Femur (tissue), 1 donor: ENCODE measurements at regions not wholly inside any gene's neighbourhood (a gene's known extent, or its start where the extent isn't known, plus 50 kb on each side); places are given as distances from the start of the nearest gene placed in this dataset.
"Not testable (repeated sequence)": the region's sequence is repeated elsewhere in the genome, so short reads cannot be mapped to it uniquely, and the experiment has no call there.

ENCODE experiments used
- DNase-seq: peaks from one replicate; pipeline ENCODE4 v3.0.0-alpha.2; 2017

DNA sequence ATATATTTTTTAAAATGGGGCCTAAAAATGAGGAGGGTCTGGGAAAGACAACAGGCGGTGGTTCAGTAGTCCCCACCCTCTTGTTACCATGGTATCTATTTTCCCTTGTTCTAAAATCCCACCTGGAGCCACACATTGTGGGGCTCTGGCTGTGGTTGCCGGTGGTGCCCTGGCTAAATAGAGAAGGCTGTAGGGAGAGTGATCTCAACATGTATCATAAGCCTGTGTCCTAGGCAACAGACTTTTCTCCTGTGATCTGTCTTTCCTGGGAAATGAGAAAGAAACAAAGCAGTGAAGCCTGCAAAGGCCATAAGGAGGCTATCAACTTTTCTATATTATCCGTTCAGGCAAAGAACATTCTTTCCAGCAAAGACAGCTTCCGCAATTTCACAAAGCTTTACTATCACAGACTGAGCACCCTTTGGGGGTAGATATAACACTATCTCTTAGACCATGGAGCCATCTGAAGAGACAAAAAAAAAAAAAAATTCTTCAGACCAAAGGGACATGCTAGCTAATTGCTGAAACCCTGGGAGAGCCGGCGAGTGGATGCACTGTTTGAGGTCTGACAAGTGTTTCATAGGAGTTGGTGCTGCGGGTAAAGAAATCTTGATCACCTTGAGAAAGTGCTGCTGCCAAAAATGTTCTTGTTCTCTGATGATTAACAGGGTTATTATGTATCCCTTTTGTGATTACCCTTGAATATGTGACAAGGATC lies 879.2 kb upstream of the DDX18 start:
- DNase-seq, result no peak

- no peak for DNase-seq
Measured at GRCh38 chr2:116948258-116948657, 866.2 kb upstream of the DDX18 start.

GRCh38 chr2:116949249-116949648 lies 865.2 kb upstream of the DDX18 start:
- DNase-seq, result no peak

DNA sequence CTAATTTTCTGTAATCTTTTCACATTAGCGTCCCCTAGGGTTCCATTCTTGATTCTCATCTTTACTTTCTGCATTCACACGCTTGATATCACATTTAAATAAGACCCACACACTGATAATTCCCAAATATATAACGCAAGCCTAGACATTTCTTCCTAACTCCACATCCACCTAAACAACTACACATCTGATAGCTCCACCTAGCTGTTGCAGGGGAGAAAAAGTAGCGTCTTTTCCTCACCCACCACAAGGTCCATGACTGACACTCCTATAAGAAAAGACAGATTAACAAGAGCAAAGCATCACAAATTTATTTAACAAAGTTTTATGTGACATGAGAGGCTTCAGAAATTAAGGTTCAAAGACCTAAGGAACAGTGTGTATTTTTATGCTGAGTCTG lies 862.2 kb upstream of the DDX18 start:
- DNase-seq, result no peak

- DNase-seq, result no peak
Measured at GRCh38 chr2:116955646-116956045, 858.8 kb upstream of the DDX18 start.

GRCh38 chr2:116975608-116976007 lies 838.9 kb upstream of the DDX18 start:
- DNase-seq, result no peak

- no peak for DNase-seq
Measured at GRCh38 chr2:116979916-116980764, 834.4 kb upstream of the DDX18 start.

DNA sequence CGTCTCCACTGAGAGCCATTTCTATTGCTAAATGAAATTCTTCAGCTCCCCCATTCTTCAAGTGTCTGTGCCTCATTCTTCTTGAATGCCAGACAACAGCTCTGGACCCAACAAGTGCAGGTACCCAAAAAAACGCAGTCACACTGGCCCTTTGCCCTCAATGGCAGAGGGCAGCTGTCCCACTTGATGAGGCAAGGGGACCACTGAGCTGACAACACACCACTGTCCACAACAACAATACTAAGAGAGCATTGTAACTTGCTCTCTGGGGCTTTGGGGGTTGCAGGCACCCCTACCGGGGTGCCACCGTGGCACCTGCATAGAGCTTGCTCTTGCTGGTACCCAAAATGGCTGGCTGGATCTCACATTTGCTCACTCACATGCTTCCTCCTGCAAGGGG lies 827.0 kb upstream of the DDX18 start:
- no peak for DNase-seq

- no peak for DNase-seq
Measured at GRCh38 chr2:116988303-116988702, 826.2 kb upstream of the DDX18 start.

GRCh38 chr2:117019357-117019756 lies 795.1 kb upstream of the DDX18 start:
- DNase-seq, result no peak

DNA sequence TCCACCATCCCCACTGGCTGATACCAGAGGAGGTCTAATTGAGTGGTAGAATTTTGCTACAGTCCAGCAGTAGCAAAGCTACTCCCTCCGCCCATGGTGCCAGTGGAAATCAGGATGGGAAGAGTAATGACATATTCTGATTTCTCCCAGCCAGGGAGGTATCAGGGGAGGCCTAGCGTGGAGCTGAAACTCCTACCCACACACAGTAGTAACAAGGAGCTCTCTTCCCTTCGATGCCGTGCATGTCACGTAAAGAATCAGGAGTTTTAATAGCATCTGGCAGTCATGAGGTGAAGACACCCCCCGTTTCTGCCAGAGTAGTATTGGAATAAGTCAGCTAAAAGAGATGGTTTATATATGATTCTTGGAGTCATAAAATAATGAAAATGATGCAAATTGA lies 786.8 kb upstream of the DDX18 start:
- DNase-seq, result no peak

DNA sequence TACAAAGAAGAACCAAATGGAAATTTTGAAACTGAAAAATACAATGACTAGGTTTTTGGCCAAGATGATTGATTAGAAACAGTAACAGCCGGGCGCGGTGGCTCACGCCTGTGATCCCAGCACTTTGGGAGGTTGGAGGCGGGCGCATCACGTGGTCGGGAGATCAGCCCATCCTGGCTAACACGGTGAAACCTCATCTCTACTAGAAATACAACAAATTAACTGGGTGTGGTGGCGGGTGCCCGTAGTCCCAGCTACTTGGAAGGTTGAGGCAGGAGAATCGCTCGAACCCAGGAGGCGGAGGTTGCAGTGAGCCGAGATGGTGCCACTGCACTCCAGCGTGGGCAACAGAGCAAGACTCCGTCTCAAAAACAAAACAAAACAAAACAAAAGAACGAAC lies 785.8 kb upstream of the DDX18 start:
- not testable (repeated sequence) for DNase-seq

- no peak for DNase-seq
Measured at GRCh38 chr2:117055499-117056375, 758.8 kb upstream of the DDX18 start.

DNA sequence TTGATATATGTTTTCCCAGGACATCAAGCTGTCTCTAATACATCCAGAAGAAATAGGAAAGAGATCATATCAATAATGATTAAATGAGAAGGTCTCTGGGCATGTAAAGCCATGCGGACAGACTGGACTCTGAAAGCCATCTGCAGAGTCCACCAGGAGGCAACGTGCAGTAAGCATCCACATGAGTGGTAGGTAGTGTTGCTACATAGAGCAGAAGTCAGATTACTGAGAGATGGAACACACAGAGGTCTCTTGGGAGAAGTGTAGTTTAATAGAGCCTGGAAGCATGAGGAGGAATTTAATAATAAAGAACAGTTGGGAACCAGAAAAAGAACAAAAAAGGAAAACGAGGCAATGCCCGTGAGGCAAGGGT lies 758.1 kb upstream of the DDX18 start:
- no peak for DNase-seq

DNA sequence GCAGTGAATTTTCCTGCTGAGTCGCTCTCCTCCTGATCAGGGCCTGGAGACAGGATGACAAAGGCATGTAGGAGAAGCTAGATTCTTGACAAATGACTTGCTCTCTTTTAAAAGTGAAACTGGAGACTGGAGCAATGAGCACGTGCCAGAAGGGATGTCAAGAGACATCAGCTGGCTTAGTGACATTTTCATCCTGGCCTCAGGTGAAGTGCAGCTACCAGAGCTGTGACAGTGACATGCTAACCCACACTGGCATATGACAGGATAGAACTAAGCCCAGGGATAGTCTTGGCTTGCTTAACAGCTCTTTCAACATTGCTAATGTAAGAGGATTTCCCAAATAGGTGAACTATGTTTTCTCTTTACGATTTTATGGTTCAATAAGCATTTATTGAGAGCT lies 757.5 kb upstream of the DDX18 start:
- no peak for DNase-seq

- no peak for DNase-seq
Measured at GRCh38 chr2:117058366-117058765, 756.1 kb upstream of the DDX18 start.

DNA sequence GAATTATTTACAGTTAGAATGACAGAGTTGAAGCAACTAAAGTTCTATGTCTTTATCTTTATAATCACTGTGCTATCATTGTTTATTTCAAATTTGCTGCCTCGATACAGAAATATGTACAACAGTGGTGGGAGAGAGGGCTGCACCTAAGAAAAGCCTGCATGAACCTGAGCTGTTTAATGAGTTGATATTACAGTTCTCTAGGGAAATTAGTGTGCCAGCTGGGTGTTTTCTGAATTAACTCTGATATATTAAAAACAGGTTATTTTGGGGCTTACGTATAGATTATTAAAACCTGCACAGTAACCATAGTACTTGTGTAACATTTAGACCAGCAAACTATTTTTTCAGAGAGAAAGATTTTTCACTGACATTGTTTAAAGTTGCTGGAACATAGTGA lies 750.5 kb upstream of the DDX18 start:
- no peak for DNase-seq

GRCh38 chr2:117065912-117066311 lies 748.6 kb upstream of the DDX18 start:
- no peak for DNase-seq

DNA sequence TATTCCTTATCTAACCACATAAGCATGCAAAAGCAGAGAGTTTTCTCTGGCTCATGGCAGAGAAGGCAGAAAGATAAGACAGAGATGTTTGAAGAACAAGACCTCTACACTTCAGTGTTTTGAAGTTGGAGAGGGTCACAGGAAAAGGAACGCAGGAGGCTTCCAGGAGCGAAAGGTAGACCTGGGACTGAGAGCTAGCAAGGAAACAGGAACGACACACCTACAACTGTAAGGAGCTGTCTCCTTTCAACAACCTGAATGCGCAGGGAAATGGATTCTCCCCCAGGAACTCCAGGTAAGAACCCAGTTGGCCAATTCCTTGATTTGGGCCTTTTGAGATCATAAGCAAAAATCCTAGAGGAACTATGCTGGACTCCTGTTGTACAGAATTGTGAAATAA lies 746.6 kb upstream of the DDX18 start:
- no peak for DNase-seq

DNA sequence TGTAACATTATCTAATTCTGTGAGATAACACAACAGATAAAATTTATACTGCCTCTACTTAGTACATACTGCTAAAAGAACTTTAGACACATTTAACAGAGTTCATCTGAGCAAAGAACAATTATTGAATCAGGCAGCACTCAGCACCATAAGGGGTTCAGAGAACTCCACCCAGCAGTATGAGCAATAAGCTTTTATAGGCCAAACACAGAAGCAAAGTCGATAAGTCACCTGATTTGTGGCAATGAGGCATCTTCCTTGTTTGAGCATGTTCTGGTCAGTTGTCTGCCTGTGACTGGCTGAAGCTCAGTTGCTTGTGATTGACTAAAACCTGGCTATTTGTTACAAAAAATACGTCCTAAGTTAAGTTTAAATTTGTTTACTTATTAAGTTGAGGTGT lies 746.1 kb upstream of the DDX18 start:
- no peak for DNase-seq

DNA sequence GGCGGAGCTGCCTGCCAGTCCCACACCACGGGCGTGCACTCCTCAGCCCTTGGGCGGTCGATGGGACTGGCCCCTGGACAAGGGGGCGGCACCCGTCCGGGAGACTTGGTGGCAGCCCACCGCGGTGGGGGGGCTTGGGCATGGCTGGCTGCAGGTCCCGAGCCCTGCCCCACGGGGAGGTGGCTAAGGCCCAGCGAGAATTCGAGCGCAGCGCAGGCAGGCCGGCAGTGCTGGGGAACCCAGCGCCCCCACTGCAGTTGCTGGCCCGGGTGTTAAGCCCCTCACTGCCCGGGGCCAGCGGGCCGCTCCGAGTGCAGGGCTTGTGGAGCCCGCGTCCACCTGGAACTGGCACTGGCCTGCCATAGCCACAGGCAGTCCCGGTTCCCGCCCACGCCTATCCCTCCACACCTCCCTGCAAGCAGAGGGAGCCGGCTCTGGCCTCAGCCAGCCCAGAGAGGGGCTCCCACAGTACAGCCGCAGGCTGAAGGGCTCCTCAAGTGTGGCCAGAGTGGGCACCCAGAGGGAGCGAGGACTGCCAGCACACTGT lies 742.9 kb upstream of the DDX18 start:
- DNase-seq, result no peak

GRCh38 chr2:117074756-117075155 lies 739.7 kb upstream of the DDX18 start:
- DNase-seq, result no peak

DNA sequence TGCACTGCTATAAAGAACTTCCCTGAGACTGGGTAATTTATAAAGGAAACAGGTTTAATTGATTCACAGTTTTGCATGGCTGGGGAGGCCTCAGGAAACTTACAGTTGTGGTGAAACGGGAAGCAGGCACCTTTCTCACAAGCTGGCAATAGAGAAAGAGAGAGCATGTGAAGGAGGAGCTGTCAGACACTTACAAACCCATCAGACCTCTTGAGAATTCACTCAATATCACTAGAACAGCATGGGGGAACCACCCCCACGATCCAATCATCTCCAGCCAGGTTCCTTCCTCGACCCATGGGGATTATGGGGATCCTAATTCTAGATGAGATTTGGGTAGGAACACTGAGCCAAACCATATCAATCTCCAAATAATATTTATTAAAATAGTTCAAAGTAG lies 729.2 kb upstream of the DDX18 start:
- DNase-seq, result no peak
